ENCODE measurements at regions not wholly inside any gene's neighbourhood (a gene's known extent, or its start where the extent isn't known, plus 50 kb on each side); places are given as distances from the start of the nearest gene placed in this dataset.
"Not testable (repeated sequence)": the region's sequence is repeated elsewhere in the genome, so short reads cannot be mapped to it uniquely, and the experiment has no call there.

- no peak overlapping the region for H3K27ac ChIP-seq (replicated peaks)
- TF ChIP-seq GABPA (IDR thresholded peaks at IDR 0.05; ENCODE audit: low read depth) = no peak
- TF ChIP-seq POLR2AphosphoS5 (IDR thresholded peaks at IDR 0.05; ENCODE audit: low read depth) = no peak
- TF ChIP-seq CTCF (IDR thresholded peaks at IDR 0.05; ENCODE audit: insufficient read depth, low read length) = no peak
- TF ChIP-seq SPI1 (IDR thresholded peaks at IDR 0.05; ENCODE audit: borderline replicate concordance, low read depth) = no peak
- DNase-seq (ENCODE audit: low read depth in 1 of 2, low spot score in 1 of 2) = no peak
- no peaks in the 10 kb centered on the region for H3K27me3 ChIP-seq (ENCODE audit: insufficient read depth, poor library complexity, severe bottlenecking)
- no peak overlapping the region for H3K4me3 ChIP-seq (replicated peaks; ENCODE audit: insufficient read depth, low read length)
Observed at GRCh38 chr14:105774001-105774400, 247.6 kb downstream of the TMEM121 start.

GRCh38 chr14:105774585-105775348 lies 248.4 kb downstream of the TMEM121 start:
- not testable (repeated sequence) for H3K4me3 ChIP-seq (replicated peaks; ENCODE audit: insufficient read depth, low read length); DNase-seq (ENCODE audit: low read depth in 1 of 2, low spot score in 1 of 2); H3K27me3 ChIP-seq (ENCODE audit: insufficient read depth, poor library complexity, severe bottlenecking); H3K27ac ChIP-seq (replicated peaks)
- peak; percentile 34 for TF ChIP-seq REST (IDR thresholded peaks at IDR 0.05; ENCODE audit: insufficient replicate concordance, low read depth)

GRCh38 chr14:105775349-105775923 lies 249.1 kb downstream of the TMEM121 start:
- not testable (repeated sequence) for H3K4me3 ChIP-seq (replicated peaks; ENCODE audit: insufficient read depth, low read length); H3K27ac ChIP-seq (replicated peaks); DNase-seq (ENCODE audit: low read depth in 1 of 2, low spot score in 1 of 2); H3K27me3 ChIP-seq (ENCODE audit: insufficient read depth, poor library complexity, severe bottlenecking)

- H3K27ac ChIP-seq (replicated peaks); H3K4me3 ChIP-seq (replicated peaks; ENCODE audit: insufficient read depth, low read length); H3K27me3 ChIP-seq (ENCODE audit: insufficient read depth, poor library complexity, severe bottlenecking): not testable (repeated sequence)
Observed at GRCh38 chr14:105776112-105776511, 249.7 kb downstream of the TMEM121 start.

GRCh38 chr14:105776924-105777323 lies 250.5 kb downstream of the TMEM121 start:
- no peak for DNase-seq (ENCODE audit: low read depth in 1 of 2, low spot score in 1 of 2)
- no peak overlapping the region for H3K27ac ChIP-seq (replicated peaks)
- TF ChIP-seq SPI1 (IDR thresholded peaks at IDR 0.05; ENCODE audit: borderline replicate concordance, low read depth) = no peak
- no peak for TF ChIP-seq REST (IDR thresholded peaks at IDR 0.05; ENCODE audit: insufficient replicate concordance, low read depth)
- TF ChIP-seq CTCF (IDR thresholded peaks at IDR 0.05; ENCODE audit: insufficient read depth, low read length) = no peak
- TF ChIP-seq POLR2AphosphoS5 (IDR thresholded peaks at IDR 0.05; ENCODE audit: low read depth) = no peak
- no peak for TF ChIP-seq GABPA (IDR thresholded peaks at IDR 0.05; ENCODE audit: low read depth)
- no peaks in the 10 kb centered on the region for H3K27me3 ChIP-seq (ENCODE audit: insufficient read depth, poor library complexity, severe bottlenecking)
- H3K4me3 ChIP-seq (replicated peaks; ENCODE audit: insufficient read depth, low read length) = no peak overlapping the region

More at GRCh38 chr14:105776112-105776511, 249.7 kb downstream of the TMEM121 start:
- not testable (repeated sequence) for DNase-seq (ENCODE audit: low read depth in 1 of 2, low spot score in 1 of 2)
